HG03442 (cell line): ENCODE measurements at regions not wholly inside any gene's neighbourhood (a gene's known extent, or its start where the extent isn't known, plus 50 kb on each side); places are given as distances from the start of the nearest gene placed in this dataset.
"Not testable (repeated sequence)": the region's sequence is repeated elsewhere in the genome, so short reads cannot be mapped to it uniquely, and the experiment has no call there.

ENCODE experiments used
- ATAC-seq: cut with Tn5 transposase; IDR thresholded peaks from one replicate; pipeline ENCODE4 v1.9.1; 2021; ENCODE audit warnings: mild to moderate bottlenecking, moderate library complexity; ENCODE audit not compliant: unreplicated experiment

GRCh38 chr2:160583813-160584537 is 90.4 kb upstream of the RBMS1 start:
- no peak for ATAC-seq

GRCh38 chr2:160584972-160585494 is 91.4 kb upstream of the RBMS1 start:
- ATAC-seq: no peak

- no peak for ATAC-seq
These were observed 97.1 kb upstream of the RBMS1 start for GRCh38 chr2:160590664-160591063.

GRCh38 chr2:160592401-160592800 is 98.8 kb upstream of the RBMS1 start:
- ATAC-seq: no peak

GRCh38 chr2:160592993-160593392 is 99.4 kb upstream of the RBMS1 start:
- ATAC-seq: no peak

GRCh38 chr2:160596441-160596840 is 102.8 kb upstream of the RBMS1 start:
- ATAC-seq: no peak

- ATAC-seq: not testable (repeated sequence)
These were observed 106.8 kb upstream of the RBMS1 start for GRCh38 chr2:160600437-160600836.

GRCh38 chr2:160602073-160602472 is 108.5 kb upstream of the RBMS1 start:
- ATAC-seq: no peak

GRCh38 chr2:160603771-160604510 is 110.3 kb upstream of the RBMS1 start:
- ATAC-seq: no peak

- no peak for ATAC-seq
These were observed 112.7 kb upstream of the RBMS1 start for GRCh38 chr2:160606341-160606740.

- ATAC-seq: no peak
These were observed 115.0 kb upstream of the RBMS1 start for GRCh38 chr2:160608599-160608998.

- no peak for ATAC-seq
These were observed 115.7 kb upstream of the RBMS1 start for GRCh38 chr2:160609346-160609745.

- ATAC-seq: no peak
These were observed 116.4 kb upstream of the RBMS1 start for GRCh38 chr2:160610041-160610440.

GRCh38 chr2:160612266-160612856 is 118.8 kb upstream of the RBMS1 start:
- no peak for ATAC-seq

GRCh38 chr2:160613466-160614153 is 120.0 kb upstream of the RBMS1 start:
- ATAC-seq: no peak

GRCh38 chr2:160614391-160614790 is 120.8 kb upstream of the RBMS1 start:
- ATAC-seq: no peak

- ATAC-seq: no peak
These were observed 122.1 kb upstream of the RBMS1 start for GRCh38 chr2:160615706-160616105.

- no peak for ATAC-seq
These were observed 122.5 kb upstream of the RBMS1 start for GRCh38 chr2:160616149-160616548.

- no peak for ATAC-seq
These were observed 128.1 kb upstream of the RBMS1 start for GRCh38 chr2:160621748-160622147.

GRCh38 chr2:160628020-160628637 is 134.5 kb upstream of the RBMS1 start:
- not testable (repeated sequence) for ATAC-seq

GRCh38 chr2:160628811-160629210 is 135.2 kb upstream of the RBMS1 start:
- no peak for ATAC-seq
